ENCODE measurements at regions not wholly inside any gene's neighbourhood (a gene's known extent, or its start where the extent isn't known, plus 50 kb on each side); places are given as distances from the start of the nearest gene placed in this dataset.

DNA sequence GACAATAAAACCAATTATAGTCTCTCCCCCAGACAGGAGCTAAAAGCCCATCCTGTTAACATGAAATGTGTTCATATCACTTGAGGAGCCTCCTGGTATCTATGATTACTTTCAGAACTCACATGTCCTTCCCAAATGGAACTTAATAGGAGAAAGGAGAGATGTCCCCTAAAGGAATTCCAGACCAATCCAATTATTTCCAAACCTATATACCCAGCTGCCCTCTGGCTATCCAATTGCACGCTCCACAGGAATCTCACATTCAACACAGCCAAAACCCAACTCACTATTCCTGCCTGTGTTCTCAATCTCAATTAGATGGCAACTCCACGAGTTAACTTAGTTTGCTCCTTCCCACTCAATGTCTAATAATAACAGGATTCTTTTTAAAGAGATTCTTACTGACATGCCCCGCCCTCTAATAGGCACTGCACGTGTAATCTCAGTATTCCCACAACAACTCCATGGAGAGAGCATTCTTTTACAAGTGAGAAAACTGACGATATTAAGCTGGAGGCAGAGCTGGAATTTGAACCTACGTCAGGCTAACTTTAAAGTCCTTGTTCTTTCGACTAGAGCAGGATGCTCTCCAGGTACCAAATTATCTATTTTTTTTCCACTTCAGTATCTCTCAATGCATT is 59.1 kb upstream of the SEC16B start:
- CTCF ChIA-PET (ENCODE audit: low intra/inter-chr PET ratio), result no interaction called here
- Histone ChIP-seq H3K4me3 (no peak overlapping the region), H3K79me2 (ENCODE audit: control insufficient read depth, insufficient read depth, low read length) (no peaks in the 10 kb centered on the region), H3K9me3 (replicated peaks; ENCODE audit: control insufficient read depth, insufficient read depth, low read depth, low read length) (no peaks in the 10 kb centered on the region), H2AFZ (ENCODE audit: low read depth, low read length) (no peak overlapping the region), H3K27me3 (ENCODE audit: control insufficient read depth in 2 of 2, insufficient read depth in 2 of 2, low read length in 2 of 2) (no peaks in the 10 kb centered on the region), H3K4me1 (replicated peaks in 1 of 2; ENCODE audit: control insufficient read depth in 2 of 2, insufficient read depth in 2 of 2, low read length in 2 of 2) (no peaks in the 10 kb centered on the region), H3K4me2 (ENCODE audit: insufficient read depth, low read length) (no peak overlapping the region), H3K27ac (ENCODE audit: extremely low read depth, low read depth, low read length) (no peak overlapping the region), H4K20me1 (replicated peaks; ENCODE audit: control insufficient read depth, insufficient read depth, low read length) (no peaks in the 10 kb centered on the region), H3K9ac (ENCODE audit: insufficient read depth in 1 of 2, low read depth in 2 of 2, low read length in 2 of 2) (no peak overlapping the region), H3K9me1 (ENCODE audit: control insufficient read depth, insufficient read depth, low read length) (no peaks in the 10 kb centered on the region), H3K36me3 (ENCODE audit: control insufficient read depth, insufficient read depth, low read length) (no peaks in the 10 kb centered on the region)
- in situ Hi-C loops (cut with MboI) (no loop called here), intact Hi-C loops (cut with micrococcal nuclease) (no loop called here)
- POLR2A ChIA-PET, result no interaction called here
- FAIRE-seq (no peak), ATAC-seq (no peak), DNase-seq (ENCODE audit: extremely low read depth in 1 of 4, low spot score in 3 of 4) (no peak)
- WGBS (ENCODE audit: insufficient coverage, low coverage, missing lambda C conversion rate), result under 1% methylated on average over 7 of the region's 7 CpGs
- TF ChIP-seq, protein P1, sequence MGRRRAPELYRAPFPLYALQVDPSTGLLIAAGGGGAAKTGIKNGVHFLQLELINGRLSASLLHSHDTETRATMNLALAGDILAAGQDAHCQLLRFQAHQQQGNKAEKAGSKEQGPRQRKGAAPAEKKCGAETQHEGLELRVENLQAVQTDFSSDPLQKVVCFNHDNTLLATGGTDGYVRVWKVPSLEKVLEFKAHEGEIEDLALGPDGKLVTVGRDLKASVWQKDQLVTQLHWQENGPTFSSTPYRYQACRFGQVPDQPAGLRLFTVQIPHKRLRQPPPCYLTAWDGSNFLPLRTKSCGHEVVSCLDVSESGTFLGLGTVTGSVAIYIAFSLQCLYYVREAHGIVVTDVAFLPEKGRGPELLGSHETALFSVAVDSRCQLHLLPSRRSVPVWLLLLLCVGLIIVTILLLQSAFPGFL (CRISPR knock-in tag; IDR thresholded peaks at IDR 0.05), result no peak
- TF ChIP-seq PRMT5 (CRISPR knock-in tag; IDR thresholded peaks at IDR 0.05) (no peak), RBM39 (optimal IDR thresholded peaks at IDR 0.05; ENCODE audit: low read depth, low read length) (no peak), MYNN (IDR thresholded peaks at IDR 0.05) (no peak), MYNN (CRISPR knock-in tag; IDR thresholded peaks at IDR 0.05) (no peak), ZNF354B (CRISPR knock-in tag; IDR thresholded peaks at IDR 0.05) (no peak), ZEB2 (IDR thresholded peaks at IDR 0.05) (no peak)
- TF ChIP-seq, protein P2, sequence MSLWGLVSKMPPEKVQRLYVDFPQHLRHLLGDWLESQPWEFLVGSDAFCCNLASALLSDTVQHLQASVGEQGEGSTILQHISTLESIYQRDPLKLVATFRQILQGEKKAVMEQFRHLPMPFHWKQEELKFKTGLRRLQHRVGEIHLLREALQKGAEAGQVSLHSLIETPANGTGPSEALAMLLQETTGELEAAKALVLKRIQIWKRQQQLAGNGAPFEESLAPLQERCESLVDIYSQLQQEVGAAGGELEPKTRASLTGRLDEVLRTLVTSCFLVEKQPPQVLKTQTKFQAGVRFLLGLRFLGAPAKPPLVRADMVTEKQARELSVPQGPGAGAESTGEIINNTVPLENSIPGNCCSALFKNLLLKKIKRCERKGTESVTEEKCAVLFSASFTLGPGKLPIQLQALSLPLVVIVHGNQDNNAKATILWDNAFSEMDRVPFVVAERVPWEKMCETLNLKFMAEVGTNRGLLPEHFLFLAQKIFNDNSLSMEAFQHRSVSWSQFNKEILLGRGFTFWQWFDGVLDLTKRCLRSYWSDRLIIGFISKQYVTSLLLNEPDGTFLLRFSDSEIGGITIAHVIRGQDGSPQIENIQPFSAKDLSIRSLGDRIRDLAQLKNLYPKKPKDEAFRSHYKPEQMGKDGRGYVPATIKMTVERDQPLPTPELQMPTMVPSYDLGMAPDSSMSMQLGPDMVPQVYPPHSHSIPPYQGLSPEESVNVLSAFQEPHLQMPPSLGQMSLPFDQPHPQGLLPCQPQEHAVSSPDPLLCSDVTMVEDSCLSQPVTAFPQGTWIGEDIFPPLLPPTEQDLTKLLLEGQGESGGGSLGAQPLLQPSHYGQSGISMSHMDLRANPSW (CRISPR knock-in tag; IDR thresholded peaks at IDR 0.05), result no peak
- no TSS peak for BruUV-seq (replicated peaks)
